ENCODE measurements at regions not wholly inside any gene's neighbourhood (a gene's known extent, or its start where the extent isn't known, plus 50 kb on each side); places are given as distances from the start of the nearest gene placed in this dataset.

GRCh38 chr2:221073326-221074049, 498.6 kb downstream of the EPHA4 start:
- no peaks in the 10 kb centered on the region for H3K9me3 ChIP-seq (replicated peaks in 1 of 3)
- no peaks in the 10 kb centered on the region for H3K4me1 ChIP-seq (replicated peaks in 1 of 2)
- H3K27ac ChIP-seq, result no peak overlapping the region
- intact Hi-C loops (cut with DNase I), result no loop called here
- TF ChIP-seq POLR2A (IDR thresholded peaks at IDR 0.05) (no peak), CTCF (IDR thresholded peaks at IDR 0.05) (no peak)
- DNase-seq, result no peak
- no peak overlapping the region for H3K4me3 ChIP-seq
- WGBS, 4 donors, result 78 to 83% (median 79%) methylated on average over 4 of the region's 4 CpGs
- H3K36me3 ChIP-seq (replicated peaks in 1 of 2), result no peaks in the 10 kb centered on the region
- no peaks in the 10 kb centered on the region for H3K27me3 ChIP-seq

- Histone ChIP-seq H3K9me3 (replicated peaks in 1 of 3) (no peaks in the 10 kb centered on the region), H3K4me1 (replicated peaks in 1 of 2) (no peaks in the 10 kb centered on the region), H3K4me3 (no peak overlapping the region), H3K27me3 (no peaks in the 10 kb centered on the region), H3K27ac (no peak overlapping the region), H3K36me3 (replicated peaks in 1 of 2) (no peaks in the 10 kb centered on the region)
- WGBS, 4 donors, result 88 to 96% (median 93%) methylated on average over 4 of the region's 4 CpGs
- DNase-seq, result no peak
- intact Hi-C loops (cut with DNase I), result no loop called here
- TF ChIP-seq POLR2A (IDR thresholded peaks at IDR 0.05), result no peak
- no peak for TF ChIP-seq CTCF (IDR thresholded peaks at IDR 0.05)
Measured at GRCh38 chr2:221074238-221074637, 497.9 kb downstream of the EPHA4 start.

- 23 to 41% (median 36%) methylated on average over 3 of the region's 3 CpGs for WGBS, 4 donors
- no peak for TF ChIP-seq POLR2A (IDR thresholded peaks at IDR 0.05)
- TF ChIP-seq CTCF (IDR thresholded peaks at IDR 0.05), result no peak
- Histone ChIP-seq H3K4me3 (no peak overlapping the region), H3K9me3 (replicated peaks in 1 of 3) (no peaks in the 10 kb centered on the region), H3K27me3 (no peaks in the 10 kb centered on the region), H3K27ac (no peak overlapping the region), H3K36me3 (replicated peaks in 1 of 2) (no peaks in the 10 kb centered on the region), H3K4me1 (replicated peaks in 1 of 2) (no peaks in the 10 kb centered on the region)
- intact Hi-C loops (cut with DNase I), result no loop called here
- no peak for DNase-seq
Measured at GRCh38 chr2:221075203-221075602, 496.9 kb downstream of the EPHA4 start.

GRCh38 chr2:221077251-221077650, 494.9 kb downstream of the EPHA4 start:
- no peak overlapping the region for H3K4me3 ChIP-seq
- no peaks in the 10 kb centered on the region for H3K9me3 ChIP-seq (replicated peaks in 1 of 3)
- H3K4me1 ChIP-seq (replicated peaks in 1 of 2), result no peaks in the 10 kb centered on the region
- intact Hi-C loops (cut with DNase I), result no loop called here
- no peak for DNase-seq
- no peak overlapping the region for H3K27ac ChIP-seq
- no peak for TF ChIP-seq CTCF (IDR thresholded peaks at IDR 0.05)
- no peak for TF ChIP-seq POLR2A (IDR thresholded peaks at IDR 0.05)
- 92 to 100% (median 97%) methylated on average over 3 of the region's 3 CpGs for WGBS, 4 donors
- no peaks in the 10 kb centered on the region for H3K36me3 ChIP-seq (replicated peaks in 1 of 2)
- H3K27me3 ChIP-seq, result no peaks in the 10 kb centered on the region
